ENCODE measurements at regions not wholly inside any gene's neighbourhood (a gene's known extent, or its start where the extent isn't known, plus 50 kb on each side); places are given as distances from the start of the nearest gene placed in this dataset.

- no peaks in the 10 kb centered on the region for H3K9me3 Mint-ChIP-seq
- no peak overlapping the region for H3K4me3 Mint-ChIP-seq
- CTCF ChIA-PET, result no interaction called here
- no peaks in the 10 kb centered on the region for H3K36me3 Mint-ChIP-seq (ENCODE audit: low read depth)
- H3K27me3 Mint-ChIP-seq (ENCODE audit: low read depth), result no peaks in the 10 kb centered on the region
- no peak for DNase-seq
- intact Hi-C loops (cut with micrococcal nuclease), result no loop called here
- no peaks in the 10 kb centered on the region for H3K4me1 Mint-ChIP-seq (ENCODE audit: low read depth)
- no peak overlapping the region for H3K27ac Mint-ChIP-seq
Observed at GRCh38 chr16:8292271-8292670, 298.0 kb downstream of the TMEM114 start.

GRCh38 chr16:8286348-8286747, 304.0 kb downstream of the TMEM114 start:
- intact Hi-C loops (cut with micrococcal nuclease), result no loop called here
- H3K27me3 Mint-ChIP-seq (ENCODE audit: low read depth), result no peaks in the 10 kb centered on the region

GRCh38 chr16:8283195-8283594, 307.1 kb downstream of the TMEM114 start:
- no peak for DNase-seq
- no peaks in the 10 kb centered on the region for H3K4me1 Mint-ChIP-seq (ENCODE audit: low read depth)
- no peak overlapping the region for H3K4me3 Mint-ChIP-seq
- no peak overlapping the region for H3K27ac Mint-ChIP-seq
- intact Hi-C loops (cut with micrococcal nuclease), result no loop called here
- CTCF ChIA-PET, result no interaction called here
- H3K36me3 Mint-ChIP-seq (ENCODE audit: low read depth), result no peaks in the 10 kb centered on the region
- no peaks in the 10 kb centered on the region for H3K27me3 Mint-ChIP-seq (ENCODE audit: low read depth)
- peaks cover 4% of the 10 kb centered on the region for H3K9me3 Mint-ChIP-seq

More at GRCh38 chr16:8286348-8286747, 304.0 kb downstream of the TMEM114 start:
- no peak for DNase-seq
- Mint-ChIP-seq H3K4me3 (no peak overlapping the region), H3K9me3 (peaks cover 4% of the 10 kb centered on the region), H3K36me3 (ENCODE audit: low read depth) (no peaks in the 10 kb centered on the region), H3K4me1 (ENCODE audit: low read depth) (no peaks in the 10 kb centered on the region), H3K27ac (no peak overlapping the region)
- CTCF ChIA-PET, result no interaction called here

GRCh38 chr16:8278031-8278580, 312.2 kb downstream of the TMEM114 start:
- H3K27me3 Mint-ChIP-seq (ENCODE audit: low read depth), result peaks cover 2% of the 10 kb centered on the region
- no peak for DNase-seq
- CTCF ChIA-PET, result no interaction called here
- peaks cover 5% of the 10 kb centered on the region for H3K9me3 Mint-ChIP-seq
- no peak overlapping the region for H3K27ac Mint-ChIP-seq
- H3K36me3 Mint-ChIP-seq (ENCODE audit: low read depth), result no peaks in the 10 kb centered on the region
- intact Hi-C loops (cut with micrococcal nuclease), result no loop called here
- H3K4me3 Mint-ChIP-seq, result no peak overlapping the region
- no peaks in the 10 kb centered on the region for H3K4me1 Mint-ChIP-seq (ENCODE audit: low read depth)

- CTCF ChIA-PET, result no interaction called here
Observed at GRCh38 chr16:8271344-8271743, 319.0 kb downstream of the TMEM114 start.

GRCh38 chr16:8262299-8262698, 328.0 kb downstream of the TMEM114 start:
- Mint-ChIP-seq H3K27me3 (ENCODE audit: low read depth) (no peaks in the 10 kb centered on the region), H3K4me3 (no peak overlapping the region), H3K36me3 (ENCODE audit: low read depth) (no peaks in the 10 kb centered on the region), H3K9me3 (peaks cover 1% of the 10 kb centered on the region), H3K4me1 (ENCODE audit: low read depth) (no peaks in the 10 kb centered on the region), H3K27ac (no peak overlapping the region)
- CTCF ChIA-PET, result interaction anchor here (0.5 kb wide), 1 partner anchor 118 kb away, joined by 3 read pairs; no protein-coding TSS in a partner anchor
- intact Hi-C loops (cut with micrococcal nuclease), result no loop called here
- no peak for DNase-seq

More at GRCh38 chr16:8271344-8271743, 319.0 kb downstream of the TMEM114 start:
- H3K36me3 Mint-ChIP-seq (ENCODE audit: low read depth), result no peaks in the 10 kb centered on the region
- DNase-seq, result no peak
- H3K4me3 Mint-ChIP-seq, result no peak overlapping the region
- H3K27me3 Mint-ChIP-seq (ENCODE audit: low read depth), result peaks cover 2% of the 10 kb centered on the region
- no peaks in the 10 kb centered on the region for H3K4me1 Mint-ChIP-seq (ENCODE audit: low read depth)
- intact Hi-C loops (cut with micrococcal nuclease), result no loop called here
- H3K27ac Mint-ChIP-seq, result no peak overlapping the region
- H3K9me3 Mint-ChIP-seq, result peaks cover 5% of the 10 kb centered on the region

- Mint-ChIP-seq H3K36me3 (ENCODE audit: low read depth) (no peaks in the 10 kb centered on the region), H3K4me3 (no peak overlapping the region), H3K27me3 (ENCODE audit: low read depth) (no peaks in the 10 kb centered on the region), H3K4me1 (ENCODE audit: low read depth) (no peaks in the 10 kb centered on the region), H3K27ac (no peak overlapping the region), H3K9me3 (no peaks in the 10 kb centered on the region)
- intact Hi-C loops (cut with micrococcal nuclease), result no loop called here
- no peak for DNase-seq
- CTCF ChIA-PET, result no interaction called here
Observed at GRCh38 chr16:8260140-8260539, 330.2 kb downstream of the TMEM114 start.

- no peak for DNase-seq
Observed at GRCh38 chr16:8258523-8258922, 331.8 kb downstream of the TMEM114 start.

GRCh38 chr16:8257561-8257960, 332.8 kb downstream of the TMEM114 start:
- no peak for DNase-seq
- intact Hi-C loops (cut with micrococcal nuclease), result no loop called here
- Mint-ChIP-seq H3K27ac (no peak overlapping the region), H3K36me3 (ENCODE audit: low read depth) (no peaks in the 10 kb centered on the region), H3K27me3 (ENCODE audit: low read depth) (no peaks in the 10 kb centered on the region), H3K9me3 (no peaks in the 10 kb centered on the region), H3K4me1 (ENCODE audit: low read depth) (no peaks in the 10 kb centered on the region), H3K4me3 (no peak overlapping the region)
- CTCF ChIA-PET, result no interaction called here

More at GRCh38 chr16:8258523-8258922, 331.8 kb downstream of the TMEM114 start:
- Mint-ChIP-seq H3K4me3 (no peak overlapping the region), H3K9me3 (no peaks in the 10 kb centered on the region), H3K4me1 (ENCODE audit: low read depth) (no peaks in the 10 kb centered on the region), H3K27me3 (ENCODE audit: low read depth) (no peaks in the 10 kb centered on the region), H3K36me3 (ENCODE audit: low read depth) (no peaks in the 10 kb centered on the region), H3K27ac (no peak overlapping the region)
- intact Hi-C loops (cut with micrococcal nuclease), result no loop called here
- CTCF ChIA-PET, result no interaction called here

GRCh38 chr16:8254405-8254804, 335.9 kb downstream of the TMEM114 start:
- Mint-ChIP-seq H3K27me3 (ENCODE audit: low read depth) (no peaks in the 10 kb centered on the region), H3K4me3 (no peak overlapping the region), H3K9me3 (no peaks in the 10 kb centered on the region), H3K27ac (no peak overlapping the region), H3K36me3 (ENCODE audit: low read depth) (no peaks in the 10 kb centered on the region), H3K4me1 (ENCODE audit: low read depth) (no peaks in the 10 kb centered on the region)
- CTCF ChIA-PET, result no interaction called here
- DNase-seq, result no peak
- intact Hi-C loops (cut with micrococcal nuclease), result no loop called here

GRCh38 chr16:8253718-8254117, 336.6 kb downstream of the TMEM114 start:
- H3K36me3 Mint-ChIP-seq (ENCODE audit: low read depth), result no peaks in the 10 kb centered on the region
- H3K4me3 Mint-ChIP-seq, result no peak overlapping the region
- no peaks in the 10 kb centered on the region for H3K4me1 Mint-ChIP-seq (ENCODE audit: low read depth)
- no peak overlapping the region for H3K27ac Mint-ChIP-seq
- H3K27me3 Mint-ChIP-seq (ENCODE audit: low read depth), result no peaks in the 10 kb centered on the region
- CTCF ChIA-PET, result no interaction called here
- no peaks in the 10 kb centered on the region for H3K9me3 Mint-ChIP-seq
- intact Hi-C loops (cut with micrococcal nuclease), result no loop called here
- DNase-seq, result no peak

- CTCF ChIA-PET, result no interaction called here
- DNase-seq, result no peak
- no peak overlapping the region for H3K27ac Mint-ChIP-seq
- no peaks in the 10 kb centered on the region for H3K27me3 Mint-ChIP-seq (ENCODE audit: low read depth)
- H3K36me3 Mint-ChIP-seq (ENCODE audit: low read depth), result no peaks in the 10 kb centered on the region
- no peaks in the 10 kb centered on the region for H3K4me1 Mint-ChIP-seq (ENCODE audit: low read depth)
- intact Hi-C loops (cut with micrococcal nuclease), result no loop called here
- H3K9me3 Mint-ChIP-seq, result no peaks in the 10 kb centered on the region
- no peak overlapping the region for H3K4me3 Mint-ChIP-seq
Observed at GRCh38 chr16:8251727-8252126, 338.6 kb downstream of the TMEM114 start.

- Mint-ChIP-seq H3K27me3 (ENCODE audit: low read depth) (no peaks in the 10 kb centered on the region), H3K27ac (no peak overlapping the region), H3K4me1 (ENCODE audit: low read depth) (no peaks in the 10 kb centered on the region), H3K4me3 (no peak overlapping the region), H3K9me3 (no peaks in the 10 kb centered on the region), H3K36me3 (ENCODE audit: low read depth) (no peaks in the 10 kb centered on the region)
- CTCF ChIA-PET, result no interaction called here
- no peak for DNase-seq
- intact Hi-C loops (cut with micrococcal nuclease), result no loop called here
Observed at GRCh38 chr16:8251298-8251697, 339.0 kb downstream of the TMEM114 start.

GRCh38 chr16:8247993-8248392, 342.3 kb downstream of the TMEM114 start:
- no peak for DNase-seq
- no peaks in the 10 kb centered on the region for H3K27me3 Mint-ChIP-seq (ENCODE audit: low read depth)
- H3K36me3 Mint-ChIP-seq (ENCODE audit: low read depth), result no peaks in the 10 kb centered on the region
- no peak overlapping the region for H3K27ac Mint-ChIP-seq
- H3K9me3 Mint-ChIP-seq, result no peaks in the 10 kb centered on the region
- no peak overlapping the region for H3K4me3 Mint-ChIP-seq
- CTCF ChIA-PET, result no interaction called here
- no peaks in the 10 kb centered on the region for H3K4me1 Mint-ChIP-seq (ENCODE audit: low read depth)
- intact Hi-C loops (cut with micrococcal nuclease), result no loop called here
